Panc1 (cell line): ENCODE measurements at regions not wholly inside any gene's neighbourhood (a gene's known extent, or its start where the extent isn't known, plus 50 kb on each side); places are given as distances from the start of the nearest gene placed in this dataset.
A peak's percentile ranks its signal among the peaks of the same experiment; 100 is the strongest.

Experiments
- ATAC-seq: fragments of 200-7000 bp; cut with Tn5 transposase; 2 replicates; pipeline ENCODE4 v1.9.1; 2020; ENCODE audit warnings: mild to moderate bottlenecking, moderate library complexity
- BruUV-seq: library from RNA; stranded (reverse); fragments of 400-500 nt; replicated peaks from 2 replicates; lab custom pipeline; 2021; lab: Mats Ljungman, UMichigan
- CTCF ChIA-PET: fragments of 300-600 bp; sonication (Branson Sonifier 250); formaldehyde crosslinking; loops from one replicate; lab custom pipeline; 2022; ENCODE audit warnings: antibody characterized with exemption; lab: Charles Lee
- POLR2A ChIA-PET: fragments of 300-600 bp; sonication (Branson Sonifier 250); formaldehyde crosslinking; loops from one replicate; lab custom pipeline; 2022; ENCODE audit warnings: antibody characterized with exemption; lab: Charles Lee
- DNase-seq: peaks from one replicate; pipeline ENCODE4 v3.0.0-alpha.2; 2010; ENCODE audit warnings: low read depth, low spot score
- H3K27ac ChIP-seq: 2 replicates; pipeline ENCODE4 v1.5.1; 2011; ENCODE audit warnings: mild to moderate bottlenecking, low read length, inconsistent platforms
- H3K27me3 ChIP-seq: fragments of 200-500 bp; sonication (Bioruptor generic); 2 replicates; pipeline ENCODE4 v1.6.0; 2014; ENCODE audit warnings: low read length, inconsistent platforms; ENCODE audit not compliant: control insufficient read depth, insufficient read depth
- H3K36me3 ChIP-seq: fragments of 200-500 bp; sonication (Bioruptor generic); 2 replicates; pipeline ENCODE4 v1.5.1; 2014; ENCODE audit warnings: inconsistent platforms, mild to moderate bottlenecking, low read length, moderate library complexity; ENCODE audit not compliant: control insufficient read depth, insufficient read depth
- H3K4me1 ChIP-seq: 2 replicates; pipeline ENCODE4 v1.5.1; 2011; ENCODE audit warnings: inconsistent platforms, mild to moderate bottlenecking, low read length, moderate library complexity; ENCODE audit not compliant: control insufficient read depth, insufficient read depth
- H3K4me3 ChIP-seq, 2 experiments: 2 replicates each; pipeline ENCODE4 v1.5.1; 2011 to 2012; ENCODE audit warnings: low read depth in 2 of 2, low read length in 2 of 2, mild to moderate bottlenecking in 2 of 2, inconsistent platforms in 1 of 2, moderate library complexity in 1 of 2
- H3K9me3 ChIP-seq: fragments of 200-500 bp; sonication (Bioruptor generic); 2 replicates; pipeline ENCODE4 v1.5.1; 2014; ENCODE audit warnings: low read depth, mild to moderate bottlenecking, inconsistent platforms, low read length, moderate library complexity; ENCODE audit not compliant: control insufficient read depth, insufficient read depth
- CTCF ChIP-seq: fragments of 450-650 bp; IDR thresholded peaks from 2 replicates; pipeline ENCODE4 v1.5.1; 2017; ENCODE audit warnings: mild to moderate bottlenecking
- POLR2AphosphoS5 ChIP-seq: IDR thresholded peaks from 2 replicates; pipeline ENCODE4 v1.6.1; 2012; ENCODE audit warnings: mild to moderate bottlenecking, low read depth, low read length, moderate library complexity
- REST ChIP-seq, 2 experiments: IDR thresholded peaks; 2 replicates each; pipeline ENCODE4 v1.6.1; 2011 to 2012; ENCODE audit warnings: low read depth in 2 of 2, control low read depth in 1 of 2, low read length in 1 of 2, mild to moderate bottlenecking in 1 of 2, moderate library complexity in 1 of 2; ENCODE audit not compliant: insufficient read depth in 1 of 2
- SIN3A ChIP-seq: IDR thresholded peaks from 2 replicates; pipeline ENCODE4 v1.6.1; 2012; ENCODE audit warnings: low read depth, mild to moderate bottlenecking, low read length, moderate library complexity, borderline replicate concordance; ENCODE audit not compliant: insufficient read depth
- TCF7L2 ChIP-seq: IDR thresholded peaks from 2 replicates; pipeline ENCODE4 v1.6.1; 2011; ENCODE audit warnings: mild to moderate bottlenecking, low read depth, low read length, inconsistent platforms
- in situ Hi-C: cut with HindIII; loops from 2 replicates; pipeline ENCODE4 v1.10.0; 2016; ENCODE audit warnings: low sequenced_read_pairs, low pct_unique_long_range_greater_than_20kb
- intact Hi-C: fragments of 100-400 bp; cut with micrococcal nuclease; formaldehyde crosslinking; loops from one replicate; pipeline ENCODE4 v1.10.0; 2022; ENCODE audit not compliant: unreplicated experiment

- TF ChIP-seq TCF7L2: no peak
- no peak for TF ChIP-seq POLR2AphosphoS5
- no peak for TF ChIP-seq REST (IDR thresholded peaks at IDR 0.05; ENCODE audit: insufficient read depth in 1 of 2, low read depth in 2 of 2, low read length in 1 of 2)
- ChIA-PET CTCF (no interaction called here), POLR2A (no interaction called here)
- in situ Hi-C loops: loop anchor here (5.0 kb wide), 1 partner anchor 41 kb away; no protein-coding TSS in a partner anchor
- DNase-seq: no peak
- no TSS peak for BruUV-seq
- no peak for ATAC-seq
- Histone ChIP-seq H3K27me3 (no peaks in the 10 kb centered on the region), H3K9me3 (no peaks in the 10 kb centered on the region), H3K27ac (peak overlapping the region; percentile 76), H3K4me1 (peaks cover 37% of the 10 kb centered on the region), H3K4me3 (peak overlapping the region; percentile 5 to 30; a peak in 3 of 4 replicates), H3K36me3 (no peaks in the 10 kb centered on the region)
- intact Hi-C loops: no loop called here
Observed at GRCh38 chr20:50286174-50286511, 95.5 kb downstream of the CEBPB start.

GRCh38 chr20:50286609-50287008, 96.0 kb downstream of the CEBPB start:
- no peaks in the 10 kb centered on the region for H3K27me3 ChIP-seq
- TF ChIP-seq TCF7L2 (no peak), POLR2AphosphoS5 (no peak), SIN3A (no peak), CTCF (no peak), REST (IDR thresholded peaks at IDR 0.05; ENCODE audit: insufficient read depth in 1 of 2, low read depth in 2 of 2, low read length in 1 of 2) (no peak)
- peak overlapping the region; percentile 5 to 30; a peak in 3 of 4 replicates for H3K4me3 ChIP-seq
- no TSS peak for BruUV-seq
- H3K9me3 ChIP-seq: no peaks in the 10 kb centered on the region
- in situ Hi-C loops (loop anchor here (5.0 kb wide), 1 partner anchor 41 kb away; no protein-coding TSS in a partner anchor), intact Hi-C loops (no loop called here)
- H3K27ac ChIP-seq: no peak overlapping the region
- CTCF ChIA-PET: no interaction called here
- DNase-seq (no peak), ATAC-seq (peak; percentile 44; the same call in 1 of the 2 replicates)
- H3K4me1 ChIP-seq: peaks cover 37% of the 10 kb centered on the region
- POLR2A ChIA-PET: no interaction called here
- no peaks in the 10 kb centered on the region for H3K36me3 ChIP-seq
